ENCODE measurements at regions not wholly inside any gene's neighbourhood (a gene's known extent, or its start where the extent isn't known, plus 50 kb on each side); places are given as distances from the start of the nearest gene placed in this dataset.

DNA sequence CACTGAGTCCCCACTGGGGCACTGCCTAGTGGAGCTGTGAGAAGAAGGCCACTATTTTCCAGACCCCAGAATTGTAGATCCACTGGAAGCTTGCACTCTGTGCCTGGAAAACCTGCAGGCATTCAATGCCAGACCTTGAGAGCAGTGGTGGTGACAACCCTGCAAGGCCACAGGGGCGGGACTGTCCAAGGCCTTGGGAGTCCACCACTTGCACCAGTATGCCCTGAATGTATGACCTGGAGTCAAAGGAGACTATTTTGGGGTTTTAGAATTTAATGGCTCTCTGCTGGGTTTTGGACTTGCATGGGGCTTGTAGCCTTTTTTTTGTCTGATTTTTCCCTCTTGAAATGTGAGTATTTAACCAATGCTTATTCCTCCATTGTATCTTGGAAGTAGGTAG is 145.8 kb downstream of the MSN start:
- no peak for TF ChIP-seq CTCF (IDR thresholded peaks at IDR 0.05; ENCODE audit: low read depth, low read length, poor library complexity, severe bottlenecking)
- no peak for TF ChIP-seq EZH2phosphoT487 (IDR thresholded peaks at IDR 0.05; ENCODE audit: borderline replicate concordance, low read length)
